ENCODE measurements at regions not wholly inside any gene's neighbourhood (a gene's known extent, or its start where the extent isn't known, plus 50 kb on each side); places are given as distances from the start of the nearest gene placed in this dataset.

DNA sequence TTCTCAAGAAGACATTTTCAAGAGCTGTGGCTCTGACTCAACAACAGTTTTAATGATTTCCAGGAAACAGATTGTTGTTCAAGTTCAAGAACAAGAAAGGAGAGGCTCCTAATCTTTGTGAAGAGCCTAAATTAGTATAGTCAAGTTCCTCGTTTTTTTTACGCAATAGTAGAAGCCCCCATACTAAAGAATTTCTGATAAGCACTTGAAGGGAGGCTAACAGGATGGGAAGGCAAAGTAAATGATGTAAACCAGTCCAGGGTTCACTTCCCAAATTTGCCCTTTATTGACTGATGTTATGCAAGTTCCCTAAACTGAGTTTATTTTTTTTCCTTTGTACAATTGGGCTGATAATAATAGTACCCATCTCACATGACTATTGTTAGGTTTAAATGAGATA is 178.2 kb downstream of the RTL9 start:
- FAIRE-seq (no peak), ATAC-seq (no peak), DNase-seq (ENCODE audit: low spot score) (no peak)
- Histone ChIP-seq H3K9ac (ENCODE audit: insufficient read depth, low read depth, low read length) (no peak overlapping the region), H3K27me3 (ENCODE audit: control insufficient read depth in 1 of 2, insufficient read depth in 2 of 2, low read length in 2 of 2) (no peaks in the 10 kb centered on the region), H3K27ac (ENCODE audit: extremely low read length, insufficient read depth, low read length) (no peak overlapping the region), H2AFZ (ENCODE audit: low read length) (no peak overlapping the region), H3K79me2 (ENCODE audit: insufficient read depth, low read length) (no peaks in the 10 kb centered on the region), H3K4me1 (ENCODE audit: insufficient read depth, low read length) (no peaks in the 10 kb centered on the region), H4K20me1 (ENCODE audit: insufficient read depth, low read length) (no peaks in the 10 kb centered on the region), H3K36me3 (replicated peaks in 1 of 2; ENCODE audit: control insufficient read depth in 1 of 2, insufficient read depth in 2 of 2, low read length in 2 of 2) (no peaks in the 10 kb centered on the region), H3K9me3 (ENCODE audit: low read length) (no peaks in the 10 kb centered on the region), H3K4me3 (replicated peaks in 1 of 3; ENCODE audit: insufficient read depth in 1 of 3, low read depth in 2 of 3, low read length in 3 of 3) (no peak overlapping the region), H3K4me2 (ENCODE audit: low read depth, low read length) (no peak overlapping the region)
- WGBS (ENCODE audit: low lambda C conversion rate) = 0% methylated on average over 2 of the region's 2 CpGs
- in situ Hi-C loops (cut with HindIII; ENCODE audit: extremely low pct_ligation_motif_present, low pct_unique_long_range_greater_than_20kb) = no loop called here
- POLR2A ChIA-PET = no interaction called here
- TF ChIP-seq ZSCAN25 (CRISPR knock-in tag; IDR thresholded peaks at IDR 0.05) = no peak
- no peak for TF ChIP-seq MYPOP (CRISPR knock-in tag; IDR thresholded peaks at IDR 0.05)
- CTCF ChIA-PET (ENCODE audit: low intra/inter-chr PET ratio, low total read pairs) = no interaction called here
- BruUV-seq (replicated peaks) = no TSS peak
- intact Hi-C loops (cut with micrococcal nuclease; ENCODE audit: unreplicated experiment) = no loop called here

- H3K36me3 ChIP-seq (replicated peaks in 1 of 2; ENCODE audit: control insufficient read depth in 1 of 2, insufficient read depth in 2 of 2, low read length in 2 of 2) = no peaks in the 10 kb centered on the region
- no peaks in the 10 kb centered on the region for H3K4me1 ChIP-seq (ENCODE audit: insufficient read depth, low read length)
- POLR2A ChIA-PET = no interaction called here
- H3K4me3 ChIP-seq (replicated peaks in 1 of 3; ENCODE audit: insufficient read depth in 1 of 3, low read depth in 2 of 3, low read length in 3 of 3) = no peak overlapping the region
- no peaks in the 10 kb centered on the region for H3K27me3 ChIP-seq (ENCODE audit: control insufficient read depth in 1 of 2, insufficient read depth in 2 of 2, low read length in 2 of 2)
- H3K4me2 ChIP-seq (ENCODE audit: low read depth, low read length) = no peak overlapping the region
- H3K9ac ChIP-seq (ENCODE audit: insufficient read depth, low read depth, low read length) = no peak overlapping the region
- in situ Hi-C loops (cut with HindIII; ENCODE audit: extremely low pct_ligation_motif_present, low pct_unique_long_range_greater_than_20kb) (no loop called here), intact Hi-C loops (cut with micrococcal nuclease; ENCODE audit: unreplicated experiment) (no loop called here)
- no TSS peak for BruUV-seq (replicated peaks)
- ATAC-seq = no peak
- FAIRE-seq = no peak
- no peaks in the 10 kb centered on the region for H3K79me2 ChIP-seq (ENCODE audit: insufficient read depth, low read length)
- H4K20me1 ChIP-seq (ENCODE audit: insufficient read depth, low read length) = no peaks in the 10 kb centered on the region
- H2AFZ ChIP-seq (ENCODE audit: low read length) = no peak overlapping the region
- H3K9me3 ChIP-seq (ENCODE audit: low read length) = no peaks in the 10 kb centered on the region
- H3K27ac ChIP-seq (ENCODE audit: extremely low read length, insufficient read depth, low read length) = no peak overlapping the region
- CTCF ChIA-PET (ENCODE audit: low intra/inter-chr PET ratio, low total read pairs) = no interaction called here
- DNase-seq (ENCODE audit: low spot score) = no peak
- 0% methylated on average over 1 of the region's 1 CpG for WGBS (ENCODE audit: low lambda C conversion rate)
- TF ChIP-seq SIX1 (CRISPR knock-in tag; IDR thresholded peaks at IDR 0.05; ENCODE audit: borderline replicate concordance) = no peak
- no peak for TF ChIP-seq ZBTB7B (CRISPR knock-in tag; IDR thresholded peaks at IDR 0.05)
- no peak for TF ChIP-seq IKZF4 (CRISPR knock-in tag; IDR thresholded peaks at IDR 0.05; ENCODE audit: borderline replicate concordance, low read depth, not compliant biosample characterization)
- no peak for TF ChIP-seq KLF12 (CRISPR knock-in tag; IDR thresholded peaks at IDR 0.05; ENCODE audit: borderline replicate concordance)
- TF ChIP-seq ZNF646 (CRISPR knock-in tag; IDR thresholded peaks at IDR 0.05) = no peak
- TF ChIP-seq NAIF1 (CRISPR knock-in tag; IDR thresholded peaks at IDR 0.05; ENCODE audit: borderline replicate concordance) = no peak
- TF ChIP-seq, protein P1, sequence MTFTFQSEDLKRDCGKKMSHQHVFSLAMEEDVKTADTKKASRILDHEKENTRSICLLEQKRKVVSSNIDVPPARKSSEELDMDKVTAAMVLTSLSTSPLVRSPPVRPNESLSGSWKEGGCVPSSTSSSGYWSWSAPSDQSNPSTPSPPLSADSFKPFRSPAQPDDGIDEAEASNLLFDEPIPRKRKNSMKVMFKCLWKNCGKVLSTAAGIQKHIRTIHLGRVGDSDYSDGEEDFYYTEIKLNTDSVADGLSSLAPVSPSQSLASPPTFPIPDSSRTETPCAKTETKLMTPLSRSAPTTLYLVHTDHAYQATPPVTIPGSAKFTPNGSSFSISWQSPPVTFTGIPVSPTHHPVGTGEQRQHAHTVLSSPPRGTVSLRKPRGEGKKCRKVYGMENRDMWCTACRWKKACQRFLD (CRISPR knock-in tag; IDR thresholded peaks at IDR 0.05; ENCODE audit: borderline replicate concordance) = no peak
- no peak for TF ChIP-seq ZNF350 (CRISPR knock-in tag; IDR thresholded peaks at IDR 0.05; ENCODE audit: borderline replicate concordance, low read depth)
Measured at GRCh38 chrX:110541266-110541665, 182.6 kb downstream of the RTL9 start.

All from HepG2 (cell line).